Mucosa of rectum (tissue), 2 donors: ENCODE measurements at regions not wholly inside any gene's neighbourhood (a gene's known extent, or its start where the extent isn't known, plus 50 kb on each side); places are given as distances from the start of the nearest gene placed in this dataset.

ENCODE experiments used
- H3K27ac ChIP-seq, 2 donors: one replicate each; pipeline ENCODE4 v1.7.0; 2013; ENCODE audit warnings: inconsistent platforms in 2 of 2, low read depth in 2 of 2, low read length in 2 of 2
- H3K27me3 ChIP-seq, 2 donors: one replicate each; pipeline ENCODE4 v1.7.0; 2013; ENCODE audit warnings: low read length in 2 of 2; ENCODE audit not compliant: control insufficient read depth in 2 of 2, insufficient read depth in 2 of 2
- H3K36me3 ChIP-seq, 2 donors: one replicate each; pipeline ENCODE4 v1.7.0; 2013; ENCODE audit warnings: low read length in 2 of 2; ENCODE audit not compliant: control insufficient read depth in 2 of 2, insufficient read depth in 2 of 2
- H3K4me1 ChIP-seq, 2 donors: one replicate each; pipeline ENCODE4 v1.7.0; 2013; ENCODE audit warnings: low read length in 2 of 2, mild to moderate bottlenecking in 1 of 2; ENCODE audit not compliant: control insufficient read depth in 2 of 2, insufficient read depth in 2 of 2
- H3K4me3 ChIP-seq, 2 donors: one replicate each; pipeline ENCODE4 v1.7.0; 2013; ENCODE audit warnings: low read length in 2 of 2
- H3K9ac ChIP-seq, 2 donors: one replicate each; pipeline ENCODE4 v1.7.0; 2013; ENCODE audit warnings: low read length in 2 of 2, low read depth in 1 of 2, mild to moderate bottlenecking in 1 of 2
- H3K9me3 ChIP-seq, 2 donors: one replicate each; pipeline ENCODE4 v1.7.0; 2013; ENCODE audit warnings: low read length in 2 of 2; ENCODE audit not compliant: control insufficient read depth in 2 of 2
- donor health status: healthy.
- donor health status: Normal muscosa, but diverticular disease.

DNA sequence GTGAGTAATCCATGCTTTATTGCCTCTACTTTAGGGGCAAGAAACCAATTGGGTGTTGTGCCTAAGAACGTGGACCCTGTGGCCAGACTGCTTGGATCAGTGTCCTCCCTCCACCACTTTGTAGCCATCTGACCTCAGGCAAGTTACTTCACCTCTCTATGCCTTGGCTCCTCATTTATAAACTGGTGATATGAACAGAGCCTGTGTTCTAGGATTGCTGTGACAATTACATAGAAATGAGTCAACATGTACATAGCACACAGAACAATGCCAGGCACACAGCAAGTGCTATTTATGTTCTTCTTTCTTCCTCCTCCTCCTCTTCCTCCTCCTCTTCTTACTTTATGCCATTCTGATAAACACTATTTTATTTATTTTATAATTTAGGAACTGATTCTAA is 339.4 kb downstream of the CD83 start:
- Histone ChIP-seq H3K27ac (no peak overlapping the region), H3K36me3 (no peaks in the 10 kb centered on the region), H3K4me3 (no peak overlapping the region), H3K27me3 (no peaks in the 10 kb centered on the region), H3K9me3 (no peaks in the 10 kb centered on the region), H3K4me1 (peaks cover 0 to 15% of the 10 kb centered on the region in 2 donors), H3K9ac (no peak overlapping the region)

DNA sequence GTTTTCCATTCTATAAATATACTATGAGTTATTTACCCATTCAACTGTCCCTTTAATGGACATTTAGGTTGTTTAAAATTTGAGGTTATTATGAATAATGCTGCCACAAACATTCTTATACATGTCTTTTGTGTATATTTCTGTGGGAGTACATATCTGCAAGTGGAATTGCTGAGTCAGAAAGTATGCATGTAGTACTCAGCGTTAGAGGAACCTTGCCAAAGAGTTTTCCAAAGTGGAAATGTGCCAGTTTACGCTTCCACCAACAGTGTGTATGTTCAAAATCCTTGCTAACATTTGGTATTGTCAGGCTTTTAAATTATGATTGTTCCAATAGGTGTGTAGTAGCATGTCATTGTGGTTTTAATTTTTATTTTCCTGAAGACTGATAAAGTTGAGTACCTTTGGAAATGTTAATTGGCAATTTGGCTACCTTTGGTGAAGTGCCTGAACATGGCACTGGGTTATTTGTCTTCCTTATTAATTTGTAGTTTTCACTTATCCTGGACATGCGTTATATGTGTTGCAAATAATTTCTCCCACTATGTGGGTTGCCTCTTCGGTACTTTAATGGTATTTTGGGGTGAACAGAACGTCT is 341.2 kb downstream of the CD83 start:
- Histone ChIP-seq H3K36me3 (no peaks in the 10 kb centered on the region), H3K4me1 (peaks cover 0 to 8% of the 10 kb centered on the region in 2 donors), H3K9me3 (no peaks in the 10 kb centered on the region), H3K27ac (no peak overlapping the region), H3K9ac (no peak overlapping the region), H3K27me3 (no peaks in the 10 kb centered on the region), H3K4me3 (no peak overlapping the region)

DNA sequence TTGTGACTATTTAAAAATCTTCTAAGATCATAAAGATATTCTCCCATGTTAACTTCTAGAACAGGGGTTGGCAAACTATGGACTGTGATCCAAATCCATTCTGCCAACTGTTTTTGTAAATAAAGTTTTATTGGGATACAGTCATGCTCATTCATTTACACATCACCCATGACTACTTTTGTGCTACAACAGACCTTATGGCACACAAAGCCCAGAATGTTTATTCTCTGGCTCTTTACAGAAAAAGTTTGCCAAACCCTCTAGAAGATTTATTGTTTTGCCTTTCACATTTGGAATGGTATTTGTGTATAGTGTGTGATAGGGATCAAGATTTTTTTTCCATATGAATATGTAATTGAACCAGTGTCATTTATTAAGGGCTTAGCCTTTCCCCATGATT is 341.7 kb downstream of the CD83 start:
- Histone ChIP-seq H3K27me3 (no peaks in the 10 kb centered on the region), H3K36me3 (no peaks in the 10 kb centered on the region), H3K9me3 (no peaks in the 10 kb centered on the region), H3K27ac (no peak overlapping the region), H3K9ac (no peak overlapping the region), H3K4me1 (peaks cover 0 to 4% of the 10 kb centered on the region in 2 donors), H3K4me3 (no peak overlapping the region)

DNA sequence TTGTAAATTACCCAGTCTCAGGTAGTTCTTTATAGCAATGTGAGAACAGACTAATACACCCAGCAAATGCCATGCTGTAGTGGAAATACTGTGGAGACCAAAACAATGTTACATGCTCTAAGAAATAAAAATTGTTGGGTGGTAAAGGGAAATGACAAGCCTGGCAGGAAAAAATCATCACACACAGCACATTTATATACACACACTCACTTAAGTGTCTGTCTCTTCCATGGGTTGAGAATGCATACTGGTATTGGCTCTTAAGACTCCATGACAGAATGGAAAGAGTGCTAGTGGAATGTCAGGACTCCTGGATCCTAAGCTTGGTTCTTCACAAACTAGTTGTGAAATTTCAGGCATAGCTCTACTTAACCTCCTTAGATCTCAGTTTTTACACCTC is 343.0 kb downstream of the CD83 start:
- no peaks in the 10 kb centered on the region for H3K4me1 ChIP-seq
- H3K27me3 ChIP-seq: no peaks in the 10 kb centered on the region
- H3K4me3 ChIP-seq: no peak overlapping the region
- H3K36me3 ChIP-seq: no peaks in the 10 kb centered on the region
- H3K27ac ChIP-seq: no peak overlapping the region
- no peak overlapping the region for H3K9ac ChIP-seq
- H3K9me3 ChIP-seq: no peaks in the 10 kb centered on the region

DNA sequence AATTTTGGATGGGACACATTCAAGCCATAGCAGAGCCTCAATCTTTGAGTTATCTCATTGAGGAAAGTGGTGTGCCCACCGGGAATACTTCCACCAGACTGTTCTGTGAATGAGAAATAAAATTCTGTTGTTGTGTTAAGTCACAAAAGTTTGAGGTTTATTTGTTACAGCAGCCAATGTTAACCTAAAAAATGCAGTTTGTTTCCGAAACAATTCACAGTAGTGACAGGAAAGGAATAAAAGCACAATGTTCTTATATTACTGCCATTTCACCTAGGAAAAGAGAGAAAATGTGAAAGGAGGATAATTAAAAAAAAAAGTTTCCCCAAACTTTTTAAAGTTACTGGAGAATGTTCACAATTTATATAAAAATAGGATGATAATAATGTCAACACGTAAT is 344.6 kb downstream of the CD83 start:
- no peaks in the 10 kb centered on the region for H3K9me3 ChIP-seq

DNA sequence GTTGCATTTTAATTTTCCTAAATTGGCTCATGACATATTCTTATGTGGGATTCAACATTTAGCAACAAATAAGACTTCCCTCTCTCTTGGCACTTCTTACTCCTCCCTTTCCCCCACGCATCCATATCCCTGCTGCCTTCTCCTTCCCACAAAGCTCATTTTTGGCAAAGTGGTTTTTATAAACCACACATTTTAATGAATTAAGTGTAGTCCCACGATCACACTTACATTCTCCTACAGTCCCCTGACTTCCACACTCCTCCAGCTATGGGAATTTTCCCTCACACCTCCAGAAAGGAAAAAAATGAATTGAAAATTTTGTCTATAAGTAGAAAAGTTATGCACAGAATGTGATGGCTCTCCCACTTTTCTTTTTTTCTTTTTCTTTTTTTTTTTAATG is 345.0 kb downstream of the CD83 start:
- Histone ChIP-seq H3K27me3 (no peaks in the 10 kb centered on the region), H3K9ac (no peak overlapping the region), H3K4me1 (no peaks in the 10 kb centered on the region), H3K9me3 (no peaks in the 10 kb centered on the region), H3K36me3 (no peaks in the 10 kb centered on the region), H3K27ac (no peak overlapping the region), H3K4me3 (no peak overlapping the region)

More for the DNA sequence above, 344.6 kb downstream of the CD83 start:
- Histone ChIP-seq H3K4me1 (no peaks in the 10 kb centered on the region), H3K4me3 (no peak overlapping the region), H3K27me3 (no peaks in the 10 kb centered on the region), H3K27ac (no peak overlapping the region), H3K9ac (no peak overlapping the region), H3K36me3 (no peaks in the 10 kb centered on the region)

DNA sequence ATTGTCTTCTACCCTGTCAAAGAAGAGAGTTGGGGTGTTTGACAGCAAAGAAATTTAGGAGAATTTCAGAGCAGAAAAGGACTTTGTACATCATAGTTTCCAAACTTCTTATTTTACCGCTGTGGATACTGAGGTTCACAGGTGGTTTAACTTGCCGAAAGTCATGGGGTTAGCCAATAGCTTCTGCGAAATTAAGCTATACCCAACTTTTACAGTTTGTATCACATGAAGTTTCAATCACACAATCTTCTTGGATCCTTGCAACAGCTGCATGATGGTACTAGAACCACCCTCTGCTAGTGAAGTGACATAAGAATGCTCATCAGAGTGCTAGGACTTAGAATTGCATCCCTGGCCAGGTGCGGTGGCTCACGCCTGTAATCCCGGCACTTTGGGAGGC is 345.5 kb downstream of the CD83 start:
- Histone ChIP-seq H3K36me3 (no peaks in the 10 kb centered on the region), H3K4me1 (no peaks in the 10 kb centered on the region), H3K4me3 (no peak overlapping the region), H3K27ac (no peak overlapping the region), H3K9me3 (no peaks in the 10 kb centered on the region), H3K9ac (no peak overlapping the region), H3K27me3 (no peaks in the 10 kb centered on the region)

DNA sequence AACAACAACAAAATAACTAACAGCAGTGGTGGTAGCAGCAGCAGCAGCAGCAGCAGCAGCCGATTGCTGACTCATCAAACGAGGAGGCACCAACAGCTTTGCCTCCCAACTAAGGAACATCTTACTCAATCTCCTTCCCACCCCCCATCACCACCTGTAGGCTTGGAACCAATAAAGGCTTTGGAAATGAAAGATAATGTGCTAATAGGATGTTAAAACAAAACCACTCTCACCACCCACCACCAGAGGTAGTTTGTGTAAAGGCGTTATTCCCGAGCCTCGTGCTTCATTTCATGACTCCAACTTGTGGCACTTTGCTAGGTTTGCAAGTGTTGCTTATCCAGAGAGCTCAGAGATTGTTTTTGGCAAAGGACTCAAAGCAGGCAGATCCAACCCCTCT is 346.5 kb downstream of the CD83 start:
- Histone ChIP-seq H3K4me3 (no peak overlapping the region), H3K27me3 (no peaks in the 10 kb centered on the region), H3K36me3 (no peaks in the 10 kb centered on the region), H3K4me1 (no peaks in the 10 kb centered on the region), H3K27ac (no peak overlapping the region), H3K9ac (no peak overlapping the region), H3K9me3 (peaks cover 0 to 4% of the 10 kb centered on the region in 2 donors)

DNA sequence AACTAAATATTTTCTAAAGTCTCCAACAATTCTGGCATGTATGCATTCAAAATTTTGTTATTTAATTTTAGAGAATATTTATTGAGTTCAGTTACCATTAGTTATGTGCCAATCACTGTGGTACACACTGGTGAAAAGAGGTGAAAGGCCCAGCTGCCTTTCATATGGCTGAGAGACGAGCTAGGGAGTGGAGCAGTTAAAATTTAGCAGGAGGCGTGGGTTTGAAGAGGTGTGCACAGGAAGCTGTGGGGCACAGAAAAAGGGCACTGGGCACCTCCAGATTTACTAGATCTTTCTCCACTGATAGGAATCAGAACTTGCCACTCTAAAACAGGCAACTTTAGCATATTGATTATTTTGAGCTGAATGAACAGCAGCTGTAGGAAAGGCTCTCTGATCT is 347.1 kb downstream of the CD83 start:
- Histone ChIP-seq H3K9ac (no peak overlapping the region), H3K27ac (no peak overlapping the region), H3K4me1 (no peaks in the 10 kb centered on the region), H3K27me3 (no peaks in the 10 kb centered on the region), H3K9me3 (peaks cover 0 to 4% of the 10 kb centered on the region in 2 donors), H3K4me3 (no peak overlapping the region), H3K36me3 (no peaks in the 10 kb centered on the region)

DNA sequence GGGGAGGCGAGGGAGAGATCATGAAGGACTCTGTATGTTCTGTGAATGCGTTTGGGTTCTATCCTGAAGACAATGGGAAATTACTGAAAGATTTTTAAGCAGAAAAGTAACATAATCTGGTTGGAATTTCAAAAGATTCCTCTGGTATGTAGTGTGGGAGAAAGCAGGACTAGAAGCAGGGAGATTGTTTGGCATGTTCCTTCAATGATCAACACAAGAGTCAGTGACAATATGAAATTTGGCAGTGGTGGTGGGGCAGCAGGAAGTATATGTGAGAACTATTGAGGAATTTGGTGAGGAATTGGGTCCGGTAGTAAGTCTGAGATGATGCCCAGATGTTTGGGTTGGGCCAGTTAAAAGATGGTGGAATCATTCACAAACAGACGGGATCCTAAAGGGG is 348.7 kb downstream of the CD83 start:
- Histone ChIP-seq H3K9ac (no peak overlapping the region), H3K36me3 (no peaks in the 10 kb centered on the region), H3K4me1 (no peaks in the 10 kb centered on the region), H3K9me3 (peaks cover 0 to 4% of the 10 kb centered on the region in 2 donors), H3K27ac (no peak overlapping the region), H3K4me3 (no peak overlapping the region), H3K27me3 (no peaks in the 10 kb centered on the region)

DNA sequence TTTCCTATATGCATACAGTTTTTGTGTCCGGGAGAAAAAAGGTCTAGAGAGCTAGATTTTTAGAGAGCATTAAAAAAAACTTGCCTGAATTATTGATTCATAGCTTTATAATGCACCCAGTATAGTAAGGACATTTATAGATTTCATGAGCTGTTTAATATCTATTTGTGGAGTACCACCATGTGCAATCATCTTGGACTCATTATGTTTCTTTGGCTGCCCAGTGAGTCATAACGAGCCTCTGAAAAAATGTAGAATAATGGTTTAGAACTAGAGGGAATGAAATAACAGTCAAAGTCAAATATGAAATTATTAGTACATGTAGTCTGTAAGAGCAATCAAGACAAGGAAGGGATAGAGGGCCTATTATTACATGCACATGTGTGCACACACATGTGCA is 350.0 kb downstream of the CD83 start:
- Histone ChIP-seq H3K4me1 (no peaks in the 10 kb centered on the region), H3K4me3 (no peak overlapping the region), H3K36me3 (no peaks in the 10 kb centered on the region), H3K27ac (no peak overlapping the region), H3K27me3 (no peaks in the 10 kb centered on the region), H3K9ac (no peak overlapping the region), H3K9me3 (peaks cover 0 to 4% of the 10 kb centered on the region in 2 donors)
